H1 (cell line): ENCODE measurements at regions not wholly inside any gene's neighbourhood (a gene's known extent, or its start where the extent isn't known, plus 50 kb on each side); places are given as distances from the start of the nearest gene placed in this dataset.

Experiments used
- CTCF ChIP-seq, 3 experiments: IDR thresholded peaks; 1 replicate in 2 of 3; 2 replicates in 1 of 3; pipeline versions ENCODE4 v1.5.1 to v1.6.1; 2011; ENCODE audit warnings: low read length in 3 of 3, mild to moderate bottlenecking in 3 of 3, inconsistent platforms in 2 of 3, low read depth in 1 of 3, moderate library complexity in 1 of 3; ENCODE audit not compliant: insufficient read depth in 1 of 3; ENCODE audit errors: control extremely low read depth in 1 of 3
- POLR2A ChIP-seq, 2 experiments: IDR thresholded peaks; 1 replicate in 1 of 2; 2 replicates in 1 of 2; pipeline ENCODE4 v1.6.1; 2011; ENCODE audit warnings: low read depth in 2 of 2, low read length in 2 of 2, mild to moderate bottlenecking in 2 of 2; ENCODE audit errors: control extremely low read depth in 1 of 2

- TF ChIP-seq POLR2A (IDR thresholded peaks at IDR 0.05; ENCODE audit: control extremely low read depth in 1 of 2, low read depth in 2 of 2, low read length in 2 of 2): no peak
- TF ChIP-seq CTCF (IDR thresholded peaks at IDR 0.05; ENCODE audit: control extremely low read depth in 1 of 3, insufficient read depth in 1 of 3, low read depth in 1 of 3, low read length in 3 of 3): no peak
Measured at GRCh38 chr1:90319918-90320317, 325.0 kb downstream of the ZNF326 start.
